WTC11 (cell line): ENCODE measurements at regions not wholly inside any gene's neighbourhood (a gene's known extent, or its start where the extent isn't known, plus 50 kb on each side); places are given as distances from the start of the nearest gene placed in this dataset.

Experiments used
- ATAC-seq: fragments of 200-7000 bp; cut with Tn5 transposase; 2 replicates; pipeline ENCODE4 v1.10.0; 2021; ENCODE audit warnings: mild to moderate bottlenecking, moderate library complexity
- CTCF ChIA-PET: fragments of 300-600 bp; sonication (Branson Sonifier 250); formaldehyde crosslinking; loops from one replicate; lab custom pipeline; 2021; ENCODE audit warnings: antibody characterized with exemption; lab: Charles Lee
- POLR2A ChIA-PET: fragments of 350-600 bp; sonication (Branson Sonifier 250); formaldehyde crosslinking; loops from one replicate; lab custom pipeline; 2021; ENCODE audit warnings: antibody characterized with exemption; lab: Charles Lee
- DNase-seq: peaks from one replicate; pipeline ENCODE4 v3.0.0; 2021; ENCODE audit warnings: low spot score
- H3K27ac Mint-ChIP-seq: 2 replicates; pipeline ENCODE4 v1.8.0; 2021; ENCODE audit warnings: mixed read lengths
- H3K27me3 Mint-ChIP-seq: 2 replicates; pipeline ENCODE4 v1.8.0; 2021; ENCODE audit warnings: low read depth, mild to moderate bottlenecking, moderate library complexity, mixed read lengths
- H3K36me3 Mint-ChIP-seq: 2 replicates; pipeline ENCODE4 v1.8.0; 2021; ENCODE audit warnings: mixed read lengths
- H3K4me1 Mint-ChIP-seq: 2 replicates; pipeline ENCODE4 v1.8.0; 2022; ENCODE audit warnings: mixed read lengths
- H3K4me3 Mint-ChIP-seq: 2 replicates; pipeline ENCODE4 v1.8.0; 2021; ENCODE audit warnings: mild to moderate bottlenecking, moderate library complexity, mixed read lengths
- H3K9me3 Mint-ChIP-seq: 2 replicates; pipeline ENCODE4 v1.8.0; 2021; ENCODE audit warnings: mixed read lengths
- ATF1 ChIP-seq: sonication (generic); formaldehyde crosslinking; IDR thresholded peaks from 2 replicates; pipeline ENCODE4 v1.8.1; 2023; ENCODE audit warnings: mild to moderate bottlenecking, moderate library complexity, missing genetic modification reagents
- CBFB ChIP-seq: sonication (generic); formaldehyde crosslinking; IDR thresholded peaks from 2 replicates; pipeline ENCODE4 v1.8.1; 2022; ENCODE audit warnings: mild to moderate bottlenecking, low read depth, missing genetic modification reagents
- CTCF ChIP-seq: fragments of 200-600 bp; IDR thresholded peaks from 2 replicates; pipeline ENCODE4 v1.8.0; 2022; ENCODE audit warnings: antibody characterized with exemption
- GABPB1 ChIP-seq: sonication (generic); formaldehyde crosslinking; IDR thresholded peaks from 2 replicates; pipeline ENCODE4 v1.8.1; 2023; ENCODE audit warnings: mild to moderate bottlenecking, missing genetic modification reagents
- IRF2 ChIP-seq: sonication (generic); formaldehyde crosslinking; IDR thresholded peaks from 2 replicates; pipeline ENCODE4 v1.8.0; 2022; ENCODE audit warnings: low read depth, missing genetic modification reagents, borderline replicate concordance
- JAZF1 ChIP-seq: fragments of 250-450 bp; sonication (Bioruptor Pico); IDR thresholded peaks from 2 replicates; pipeline ENCODE4 v1.9.0; 2021; ENCODE audit warnings: moderate library complexity, mild to moderate bottlenecking, inconsistent platforms
- JUN ChIP-seq: sonication (generic); formaldehyde crosslinking; IDR thresholded peaks from 2 replicates; pipeline ENCODE4 v1.8.0; 2023; ENCODE audit warnings: mild to moderate bottlenecking, missing genetic modification reagents
- KAT7 ChIP-seq: sonication (generic); formaldehyde crosslinking; IDR thresholded peaks from 2 replicates; pipeline ENCODE4 v1.8.1; 2023; ENCODE audit warnings: missing genetic modification reagents, mild to moderate bottlenecking, borderline replicate concordance
- NFYB ChIP-seq: sonication (generic); formaldehyde crosslinking; conservative IDR thresholded peaks from 2 replicates; pipeline ENCODE4 v1.8.0; 2022; ENCODE audit warnings: low read depth, missing genetic modification reagents
- NR3C1 ChIP-seq: sonication (generic); formaldehyde crosslinking; conservative IDR thresholded peaks from 2 replicates; pipeline ENCODE4 v1.8.1; 2023; ENCODE audit warnings: low read depth, mild to moderate bottlenecking, missing genetic modification reagents
- OVOL2 ChIP-seq: fragments of 250-450 bp; sonication (Bioruptor Pico); IDR thresholded peaks from 2 replicates; pipeline ENCODE4 v1.9.0; 2021; ENCODE audit warnings: mild to moderate bottlenecking, borderline replicate concordance
- PRRX2 ChIP-seq: fragments of 250-450 bp; sonication (Bioruptor Pico); IDR thresholded peaks from 2 replicates; pipeline ENCODE4 v1.8.0; 2021; ENCODE audit warnings: mild to moderate bottlenecking
- SMAD4 ChIP-seq: sonication (generic); formaldehyde crosslinking; IDR thresholded peaks from 2 replicates; pipeline ENCODE4 v1.8.0; 2022; ENCODE audit warnings: mild to moderate bottlenecking, missing genetic modification reagents
- TCF7 ChIP-seq: sonication (generic); formaldehyde crosslinking; IDR thresholded peaks from 2 replicates; pipeline ENCODE4 v1.8.0; 2022; ENCODE audit warnings: mild to moderate bottlenecking, low read depth, missing genetic modification reagents, moderate library complexity
- TEAD4 ChIP-seq: sonication (generic); formaldehyde crosslinking; IDR thresholded peaks from 2 replicates; pipeline ENCODE4 v1.8.0; 2022; ENCODE audit warnings: mild to moderate bottlenecking, missing genetic modification reagents
- ZNF281 ChIP-seq: sonication (generic); formaldehyde crosslinking; IDR thresholded peaks from 2 replicates; pipeline ENCODE4 v1.8.0; 2023; ENCODE audit warnings: mild to moderate bottlenecking, missing genetic modification reagents
- ZNF317 ChIP-seq: sonication (generic); formaldehyde crosslinking; IDR thresholded peaks from 2 replicates; pipeline ENCODE4 v1.8.1; 2023; ENCODE audit warnings: low read depth, mild to moderate bottlenecking, moderate library complexity, missing genetic modification reagents, borderline replicate concordance
- ZNF671 ChIP-seq: fragments of 250-450 bp; sonication (Bioruptor Pico); IDR thresholded peaks from 2 replicates; pipeline ENCODE4 v1.8.0; 2021; ENCODE audit warnings: mild to moderate bottlenecking
- ZSCAN18 ChIP-seq: fragments of 250-450 bp; sonication (Bioruptor Pico); IDR thresholded peaks from 2 replicates; pipeline ENCODE4 v2.1.2; 2022; ENCODE audit warnings: mild to moderate bottlenecking, moderate library complexity
- TF ChIP-seq, protein P1 (sequence below): sonication (generic); formaldehyde crosslinking; IDR thresholded peaks from 2 replicates; pipeline ENCODE4 v1.8.0; 2022; ENCODE audit warnings: mild to moderate bottlenecking, missing genetic modification reagents
- TF ChIP-seq, protein P2 (sequence below): sonication (generic); formaldehyde crosslinking; IDR thresholded peaks from 2 replicates; pipeline ENCODE4 v1.8.1; 2023; ENCODE audit warnings: mild to moderate bottlenecking, missing genetic modification reagents, borderline replicate concordance
- TF ChIP-seq, protein P3 (sequence below): sonication (generic); formaldehyde crosslinking; IDR thresholded peaks from 2 replicates; pipeline ENCODE4 v1.8.1; 2023; ENCODE audit warnings: mild to moderate bottlenecking, missing genetic modification reagents, moderate library complexity

DNA sequence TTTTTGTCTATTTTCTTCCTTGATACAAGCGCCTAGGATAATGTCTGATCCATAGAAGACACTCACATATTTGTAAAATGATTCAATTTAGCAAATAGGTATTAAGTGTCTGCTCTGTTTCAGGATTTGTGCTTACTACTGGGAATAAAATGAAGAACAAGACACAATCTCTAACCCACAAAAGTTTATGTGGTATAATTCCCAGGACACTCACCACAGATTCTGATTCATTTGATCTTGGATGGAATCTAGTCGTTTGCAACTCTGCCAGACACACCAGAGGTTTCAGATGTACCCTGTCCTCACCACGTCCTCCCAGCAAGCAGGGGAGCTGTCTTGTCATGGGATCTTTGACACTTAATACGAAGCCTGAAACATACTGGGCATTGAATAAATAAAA lies 208.3 kb downstream of the LRIG3 start:
- Mint-ChIP-seq H3K9me3 (peaks cover 62% of the 10 kb centered on the region), H3K4me1 (peaks cover 22% of the 10 kb centered on the region), H3K27me3 (no peaks in the 10 kb centered on the region), H3K4me3 (no peak overlapping the region), H3K27ac (peak overlapping the region; percentile 28), H3K36me3 (peaks cover 33% of the 10 kb centered on the region)
- DNase-seq (no peak), ATAC-seq (no peak)
- TF ChIP-seq ATF1 (CRISPR knock-in tag) (no peak), TEAD4 (CRISPR knock-in tag) (no peak), ZNF281 (CRISPR knock-in tag) (no peak), PRRX2 (no peak), JUN (no peak), NR3C1 (CRISPR knock-in tag) (no peak), ZNF671 (CRISPR knock-in tag) (no peak), JAZF1 (CRISPR knock-in tag) (no peak)
- TF ChIP-seq, protein P1, sequence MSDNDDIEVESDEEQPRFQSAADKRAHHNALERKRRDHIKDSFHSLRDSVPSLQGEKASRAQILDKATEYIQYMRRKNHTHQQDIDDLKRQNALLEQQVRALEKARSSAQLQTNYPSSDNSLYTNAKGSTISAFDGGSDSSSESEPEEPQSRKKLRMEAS (CRISPR knock-in tag) = no peak
- POLR2A ChIA-PET = no interaction called here
- CTCF ChIA-PET = no interaction called here

- H3K9me3 Mint-ChIP-seq = peaks cover 56% of the 10 kb centered on the region
- ChIA-PET POLR2A (no interaction called here), CTCF (no interaction called here)
- no peak overlapping the region for H3K27ac Mint-ChIP-seq
- no peak overlapping the region for H3K4me3 Mint-ChIP-seq
- peaks cover 22% of the 10 kb centered on the region for H3K4me1 Mint-ChIP-seq
- ATAC-seq (no peak), DNase-seq (no peak)
- no peak for TF ChIP-seq KAT7
- TF ChIP-seq GABPB1 (CRISPR knock-in tag) = no peak
- TF ChIP-seq OVOL2 (CRISPR knock-in tag) = no peak
- no peak for TF ChIP-seq CTCF
- TF ChIP-seq ZSCAN18 (CRISPR knock-in tag) = no peak
- no peak for TF ChIP-seq CBFB
- no peak for TF ChIP-seq TCF7 (CRISPR knock-in tag)
- no peak for TF ChIP-seq NFYB (CRISPR knock-in tag)
- TF ChIP-seq ATF1 (CRISPR knock-in tag) = no peak
- TF ChIP-seq ZNF317 = no peak
- TF ChIP-seq SMAD4 (CRISPR knock-in tag) = no peak
- no peak for TF ChIP-seq IRF2 (CRISPR knock-in tag)
- TF ChIP-seq, protein P2, sequence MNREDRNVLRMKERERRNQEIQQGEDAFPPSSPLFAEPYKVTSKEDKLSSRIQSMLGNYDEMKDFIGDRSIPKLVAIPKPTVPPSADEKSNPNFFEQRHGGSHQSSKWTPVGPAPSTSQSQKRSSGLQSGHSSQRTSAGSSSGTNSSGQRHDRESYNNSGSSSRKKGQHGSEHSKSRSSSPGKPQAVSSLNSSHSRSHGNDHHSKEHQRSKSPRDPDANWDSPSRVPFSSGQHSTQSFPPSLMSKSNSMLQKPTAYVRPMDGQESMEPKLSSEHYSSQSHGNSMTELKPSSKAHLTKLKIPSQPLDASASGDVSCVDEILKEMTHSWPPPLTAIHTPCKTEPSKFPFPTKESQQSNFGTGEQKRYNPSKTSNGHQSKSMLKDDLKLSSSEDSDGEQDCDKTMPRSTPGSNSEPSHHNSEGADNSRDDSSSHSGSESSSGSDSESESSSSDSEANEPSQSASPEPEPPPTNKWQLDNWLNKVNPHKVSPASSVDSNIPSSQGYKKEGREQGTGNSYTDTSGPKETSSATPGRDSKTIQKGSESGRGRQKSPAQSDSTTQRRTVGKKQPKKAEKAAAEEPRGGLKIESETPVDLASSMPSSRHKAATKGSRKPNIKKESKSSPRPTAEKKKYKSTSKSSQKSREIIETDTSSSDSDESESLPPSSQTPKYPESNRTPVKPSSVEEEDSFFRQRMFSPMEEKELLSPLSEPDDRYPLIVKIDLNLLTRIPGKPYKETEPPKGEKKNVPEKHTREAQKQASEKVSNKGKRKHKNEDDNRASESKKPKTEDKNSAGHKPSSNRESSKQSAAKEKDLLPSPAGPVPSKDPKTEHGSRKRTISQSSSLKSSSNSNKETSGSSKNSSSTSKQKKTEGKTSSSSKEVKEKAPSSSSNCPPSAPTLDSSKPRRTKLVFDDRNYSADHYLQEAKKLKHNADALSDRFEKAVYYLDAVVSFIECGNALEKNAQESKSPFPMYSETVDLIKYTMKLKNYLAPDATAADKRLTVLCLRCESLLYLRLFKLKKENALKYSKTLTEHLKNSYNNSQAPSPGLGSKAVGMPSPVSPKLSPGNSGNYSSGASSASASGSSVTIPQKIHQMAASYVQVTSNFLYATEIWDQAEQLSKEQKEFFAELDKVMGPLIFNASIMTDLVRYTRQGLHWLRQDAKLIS (CRISPR knock-in tag) = no peak
- TF ChIP-seq, protein P3, sequence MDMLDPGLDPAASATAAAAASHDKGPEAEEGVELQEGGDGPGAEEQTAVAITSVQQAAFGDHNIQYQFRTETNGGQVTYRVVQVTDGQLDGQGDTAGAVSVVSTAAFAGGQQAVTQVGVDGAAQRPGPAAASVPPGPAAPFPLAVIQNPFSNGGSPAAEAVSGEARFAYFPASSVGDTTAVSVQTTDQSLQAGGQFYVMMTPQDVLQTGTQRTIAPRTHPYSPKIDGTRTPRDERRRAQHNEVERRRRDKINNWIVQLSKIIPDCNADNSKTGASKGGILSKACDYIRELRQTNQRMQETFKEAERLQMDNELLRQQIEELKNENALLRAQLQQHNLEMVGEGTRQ (CRISPR knock-in tag) = no peak
- no peak for TF ChIP-seq JAZF1 (CRISPR knock-in tag)
- TF ChIP-seq, all 79 proteins: peak for 0
- Mint-ChIP-seq H3K27me3 (no peaks in the 10 kb centered on the region), H3K36me3 (peaks cover 27% of the 10 kb centered on the region)
Measured at GRCh38 chr12:58712976-58713375, 207.3 kb downstream of the LRIG3 start.
